H1 (cell line): ENCODE measurements at regions not wholly inside any gene's neighbourhood (a gene's known extent, or its start where the extent isn't known, plus 50 kb on each side); places are given as distances from the start of the nearest gene placed in this dataset.

ENCODE experiments used
- CTCF ChIP-seq, 3 experiments: IDR thresholded peaks; 1 replicate in 2 of 3; 2 replicates in 1 of 3; pipeline versions ENCODE4 v1.5.1 to v1.6.1; 2011; ENCODE audit warnings: low read length in 3 of 3, mild to moderate bottlenecking in 3 of 3, inconsistent platforms in 2 of 3, low read depth in 1 of 3, moderate library complexity in 1 of 3; ENCODE audit not compliant: insufficient read depth in 1 of 3; ENCODE audit errors: control extremely low read depth in 1 of 3
- EZH2 ChIP-seq: fragments of 200-600 bp; sonication (generic); IDR thresholded peaks from 2 replicates; pipeline ENCODE4 v1.7.1; 2012; ENCODE audit warnings: low read depth, mild to moderate bottlenecking, moderate library complexity, low read length, inconsistent platforms; ENCODE audit not compliant: severe bottlenecking
- RFX5 ChIP-seq: IDR thresholded peaks from 2 replicates; pipeline ENCODE4 v1.6.1; 2011; ENCODE audit warnings: low read depth, low read length, improper control_type of control experiment, borderline replicate concordance
- TEAD4 ChIP-seq: IDR thresholded peaks from 2 replicates; pipeline ENCODE4 v1.6.1; 2012; ENCODE audit warnings: low read depth, low read length, inconsistent platforms, mixed read lengths

GRCh38 chr14:61884711-61885110 is 122.5 kb downstream of the SNAPC1 start:
- TF ChIP-seq CTCF (IDR thresholded peaks at IDR 0.05; ENCODE audit: control extremely low read depth in 1 of 3, insufficient read depth in 1 of 3, low read depth in 1 of 3, low read length in 3 of 3): no peak
- TF ChIP-seq EZH2: no peak
- TF ChIP-seq RFX5: no peak
- no peak for TF ChIP-seq TEAD4
